HEK293T (cell line): ENCODE measurements at regions not wholly inside any gene's neighbourhood (a gene's known extent, or its start where the extent isn't known, plus 50 kb on each side); places are given as distances from the start of the nearest gene placed in this dataset.

ENCODE experiments used
- CTCF ChIA-PET: fragments of 350-600 bp; formaldehyde crosslinking; extraction: SDS; loops from one replicate; lab custom pipeline; 2021; ENCODE audit warnings: antibody characterized with exemption, inconsistent platforms; lab: Yijun Ruan, JAX
- POLR2A ChIA-PET: fragments of 350-600 bp; formaldehyde crosslinking; extraction: SDS; loops from one replicate; lab custom pipeline; 2020; ENCODE audit warnings: antibody characterized with exemption, inconsistent platforms; lab: Yijun Ruan, JAX
- DNase-seq: peaks from one replicate; pipeline ENCODE4 v3.0.0; 2012; ENCODE audit warnings: mixed read lengths; ENCODE audit errors: extremely low spot score
- ARNT ChIP-seq: fragments of 450-650 bp; IDR thresholded peaks from 2 replicates; pipeline ENCODE4 v1.6.1; 2017; ENCODE audit warnings: mild to moderate bottlenecking
- BHLHE40 ChIP-seq: fragments of 450-650 bp; IDR thresholded peaks from 2 replicates; pipeline ENCODE4 v1.6.1; 2016; ENCODE audit warnings: mild to moderate bottlenecking, moderate library complexity, borderline replicate concordance
- CTBP1 ChIP-seq: fragments of 450-650 bp; IDR thresholded peaks from 2 replicates; pipeline ENCODE4 v1.6.1; 2016; ENCODE audit warnings: borderline replicate concordance
- ELF4 ChIP-seq: fragments of 450-650 bp; IDR thresholded peaks from 2 replicates; pipeline ENCODE4 v1.6.1; 2017; ENCODE audit warnings: antibody characterized with exemption
- FOXA1 ChIP-seq: fragments of 450-650 bp; IDR thresholded peaks from 2 replicates; pipeline ENCODE4 v1.6.1; 2016; ENCODE audit warnings: mild to moderate bottlenecking
- FOXK2 ChIP-seq: fragments of 450-650 bp; IDR thresholded peaks from 2 replicates; pipeline ENCODE4 v1.6.1; 2016; ENCODE audit warnings: mild to moderate bottlenecking
- FOXM1 ChIP-seq: fragments of 450-650 bp; IDR thresholded peaks from 2 replicates; pipeline ENCODE4 v1.6.1; 2017; ENCODE audit warnings: mild to moderate bottlenecking, borderline replicate concordance
- HDGF ChIP-seq: fragments of 450-650 bp; IDR thresholded peaks from 2 replicates; pipeline ENCODE4 v1.6.1; 2017; ENCODE audit warnings: antibody characterized with exemption, borderline replicate concordance
- L3MBTL2 ChIP-seq: fragments of 450-650 bp; conservative IDR thresholded peaks from 2 replicates; pipeline ENCODE4 v1.6.1; 2016; ENCODE audit warnings: mild to moderate bottlenecking
- LEF1 ChIP-seq: fragments of 450-650 bp; IDR thresholded peaks from 2 replicates; pipeline ENCODE4 v1.6.1; 2017; ENCODE audit warnings: mild to moderate bottlenecking, borderline replicate concordance
- NFRKB ChIP-seq: fragments of 450-650 bp; IDR thresholded peaks from 2 replicates; pipeline ENCODE4 v1.6.1; 2016; ENCODE audit warnings: mild to moderate bottlenecking, moderate library complexity
- SP1 ChIP-seq: fragments of 450-650 bp; IDR thresholded peaks from 2 replicates; pipeline ENCODE4 v1.6.1; 2017
- SUZ12 ChIP-seq: fragments of 450-650 bp; IDR thresholded peaks from 2 replicates; pipeline ENCODE4 v1.6.1; 2016; ENCODE audit warnings: mild to moderate bottlenecking
- TARDBP ChIP-seq: fragments of 450-650 bp; IDR thresholded peaks from 2 replicates; pipeline ENCODE4 v1.6.1; 2016
- ZNF384 ChIP-seq: fragments of 450-650 bp; IDR thresholded peaks from 2 replicates; pipeline ENCODE4 v1.6.1; 2016
- TF ChIP-seq, protein P1 (sequence below): fragments of 450-650 bp; IDR thresholded peaks from 2 replicates; pipeline ENCODE4 v1.6.1; 2016

DNA sequence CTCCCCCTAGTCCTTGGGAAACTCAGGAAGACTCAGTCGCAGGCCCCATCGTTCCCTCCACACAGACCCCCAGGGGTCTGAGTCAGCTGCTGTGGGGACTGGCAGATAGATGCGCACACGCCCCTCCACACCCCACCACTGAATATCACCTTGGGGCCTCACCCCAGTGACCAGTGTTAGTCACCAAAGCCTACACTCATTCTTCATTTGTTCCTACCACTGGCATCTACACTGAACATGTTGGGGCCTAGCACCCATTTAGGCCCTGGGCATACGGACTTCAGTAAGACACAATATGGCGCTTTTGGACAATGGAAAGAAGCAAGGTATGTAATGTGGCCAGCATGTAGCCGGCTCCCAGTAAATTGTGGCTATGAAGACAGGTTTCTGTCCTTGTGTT lies 154.1 kb upstream of the PJA1 start:
- no peak for DNase-seq
- CTCF ChIA-PET, result no interaction called here
- POLR2A ChIA-PET, result no interaction called here
- TF ChIP-seq HDGF (no peak), NFRKB (no peak), CTBP1 (no peak), SP1 (no peak), ZNF384 (no peak), LEF1 (no peak), TARDBP (no peak), SUZ12 (no peak), BHLHE40 (no peak), L3MBTL2 (no peak), FOXA1 (no peak)
- TF ChIP-seq, protein P1, sequence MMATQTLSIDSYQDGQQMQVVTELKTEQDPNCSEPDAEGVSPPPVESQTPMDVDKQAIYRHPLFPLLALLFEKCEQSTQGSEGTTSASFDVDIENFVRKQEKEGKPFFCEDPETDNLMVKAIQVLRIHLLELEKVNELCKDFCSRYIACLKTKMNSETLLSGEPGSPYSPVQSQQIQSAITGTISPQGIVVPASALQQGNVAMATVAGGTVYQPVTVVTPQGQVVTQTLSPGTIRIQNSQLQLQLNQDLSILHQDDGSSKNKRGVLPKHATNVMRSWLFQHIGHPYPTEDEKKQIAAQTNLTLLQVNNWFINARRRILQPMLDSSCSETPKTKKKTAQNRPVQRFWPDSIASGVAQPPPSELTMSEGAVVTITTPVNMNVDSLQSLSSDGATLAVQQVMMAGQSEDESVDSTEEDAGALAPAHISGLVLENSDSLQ, result no peak

DNA sequence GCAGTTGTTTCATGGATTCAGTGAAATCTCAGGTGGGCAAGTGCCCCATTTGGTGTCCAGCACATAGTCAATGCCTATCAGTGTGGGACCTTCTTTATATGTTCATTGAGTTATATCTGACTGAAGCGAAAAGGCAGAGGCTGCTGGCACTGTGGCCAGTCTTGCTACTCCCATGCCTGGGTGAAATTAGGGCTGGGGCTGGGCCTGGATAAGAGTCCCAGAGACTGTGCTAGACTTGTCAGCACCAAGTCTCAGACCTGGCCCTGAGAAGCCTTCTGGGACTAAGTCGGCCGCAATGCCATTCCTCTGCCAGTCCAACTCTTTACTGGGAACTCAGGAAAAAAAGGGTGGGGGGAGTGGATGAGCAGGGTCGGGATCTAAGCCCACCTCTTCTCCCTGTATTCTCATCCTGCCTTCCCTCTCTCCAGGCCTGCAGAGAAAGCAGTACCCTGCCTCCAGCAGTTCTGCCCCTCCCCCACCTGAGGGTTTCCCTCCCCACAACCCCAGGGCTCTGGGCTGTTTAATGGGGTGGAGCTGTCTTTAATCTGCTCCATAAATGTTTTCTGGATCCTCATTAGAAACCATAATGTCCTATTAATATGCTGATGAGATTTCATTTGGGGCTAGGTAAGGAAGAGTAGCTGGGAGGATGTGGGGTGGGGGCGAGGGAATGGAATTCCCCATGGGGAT lies 153.5 kb upstream of the PJA1 start:
- CTCF ChIA-PET, result no interaction called here
- POLR2A ChIA-PET, result no interaction called here
- TF ChIP-seq HDGF (no peak), FOXM1 (no peak), BHLHE40 (no peak), FOXK2 (no peak), FOXA1 (no peak), NFRKB (no peak), TARDBP (no peak), ZNF384 (no peak), L3MBTL2 (no peak), SUZ12 (no peak), ARNT (no peak), LEF1 (no peak), CTBP1 (no peak)
- TF ChIP-seq, protein P1, result no peak
- DNase-seq, result no peak

DNA sequence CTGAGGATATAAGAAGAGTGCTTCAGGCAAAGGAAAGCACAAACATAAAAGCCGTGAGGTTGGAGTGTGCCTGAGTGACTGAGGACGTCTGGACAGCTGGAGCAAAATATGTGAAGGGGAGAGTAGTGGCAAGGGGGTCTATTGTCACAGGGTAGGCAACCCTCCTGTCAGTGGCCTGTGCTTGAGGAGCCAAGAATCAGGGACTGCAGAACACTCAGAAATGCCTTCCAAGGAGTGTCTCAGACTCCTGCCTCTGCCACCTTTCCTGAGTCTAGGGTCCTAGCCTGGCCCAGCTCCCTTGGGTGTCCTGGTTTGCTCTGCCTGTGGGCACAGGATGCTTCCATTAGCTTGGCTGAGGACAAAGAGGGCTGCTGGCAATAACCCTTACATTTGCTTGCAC lies 152.5 kb upstream of the PJA1 start:
- POLR2A ChIA-PET, result no interaction called here
- TF ChIP-seq NFRKB (no peak), L3MBTL2 (no peak), ARNT (no peak), SUZ12 (no peak), ZNF384 (no peak), FOXK2 (no peak), BHLHE40 (no peak), LEF1 (no peak), TARDBP (no peak), FOXA1 (no peak), HDGF (no peak)
- TF ChIP-seq, protein P1, result no peak
- no peak for DNase-seq
- CTCF ChIA-PET, result no interaction called here

DNA sequence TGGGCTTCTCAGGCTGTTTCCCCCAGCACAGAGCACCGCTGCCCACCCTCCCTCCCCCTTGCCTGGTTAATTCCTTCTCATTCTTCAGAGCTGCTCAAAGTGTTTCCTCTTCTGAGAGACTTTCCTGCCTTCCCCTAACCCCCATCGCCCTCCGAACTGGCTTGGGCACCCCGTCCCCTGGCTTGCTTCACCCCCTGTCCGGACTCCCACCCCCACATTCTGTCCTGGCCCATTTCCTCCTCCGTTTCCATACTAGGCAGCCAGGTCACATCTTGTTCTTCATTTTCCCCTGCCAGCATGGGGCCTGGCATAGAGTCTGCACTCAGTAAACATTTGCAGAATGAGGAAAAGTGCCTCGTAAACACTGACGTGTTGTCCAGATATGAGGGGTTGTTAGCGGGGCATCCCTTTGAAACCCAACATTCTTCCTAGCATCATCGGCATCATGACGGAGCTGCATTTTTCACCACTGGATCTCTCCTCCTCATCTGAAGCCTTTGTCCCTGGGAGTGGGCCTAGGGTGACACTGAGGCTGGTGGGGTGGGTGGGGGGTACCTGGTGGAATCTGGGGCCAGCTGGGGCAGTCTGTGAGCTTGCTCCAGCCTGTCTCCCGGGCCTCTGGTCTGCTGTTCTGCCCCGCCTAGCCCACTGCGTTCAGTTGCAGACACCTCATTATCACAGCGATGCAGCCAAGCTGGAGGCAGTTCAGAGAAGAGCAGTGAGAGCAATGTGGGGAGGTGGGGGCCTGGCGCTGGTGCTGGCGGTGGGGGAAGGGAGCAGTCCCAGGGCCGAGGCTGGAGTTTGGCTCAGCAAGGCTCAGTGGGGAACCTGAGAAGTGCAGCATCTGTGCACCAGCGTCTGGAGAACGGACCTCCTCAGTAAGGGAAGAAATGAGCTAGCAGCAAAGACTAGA lies 149.4 kb upstream of the PJA1 start:
- POLR2A ChIA-PET, result interaction anchor here (0.9 to 2.5 kb wide), 5 partner anchors 11 to 231 kb away, joined by 3 to 9 read pairs (median 5); no protein-coding TSS in a partner anchor
- DNase-seq, result no peak
- no peak for TF ChIP-seq NFRKB
- no peak for TF ChIP-seq FOXK2
- TF ChIP-seq CTBP1, result no peak
- no peak for TF ChIP-seq TARDBP
- TF ChIP-seq, protein P1, result no peak
- no peak for TF ChIP-seq HDGF
- no peak for TF ChIP-seq SP1
- no peak for TF ChIP-seq SUZ12
- TF ChIP-seq ELF4, result no peak
- no peak for TF ChIP-seq LEF1
- no peak for TF ChIP-seq ARNT
- TF ChIP-seq FOXM1, result no peak
- no peak for TF ChIP-seq L3MBTL2
- TF ChIP-seq BHLHE40, result no peak
- no peak for TF ChIP-seq FOXA1
- CTCF ChIA-PET, result interaction anchor here (0.6 kb wide), 1 partner anchor 25 kb away, joined by 4 read pairs; no protein-coding TSS in a partner anchor

DNA sequence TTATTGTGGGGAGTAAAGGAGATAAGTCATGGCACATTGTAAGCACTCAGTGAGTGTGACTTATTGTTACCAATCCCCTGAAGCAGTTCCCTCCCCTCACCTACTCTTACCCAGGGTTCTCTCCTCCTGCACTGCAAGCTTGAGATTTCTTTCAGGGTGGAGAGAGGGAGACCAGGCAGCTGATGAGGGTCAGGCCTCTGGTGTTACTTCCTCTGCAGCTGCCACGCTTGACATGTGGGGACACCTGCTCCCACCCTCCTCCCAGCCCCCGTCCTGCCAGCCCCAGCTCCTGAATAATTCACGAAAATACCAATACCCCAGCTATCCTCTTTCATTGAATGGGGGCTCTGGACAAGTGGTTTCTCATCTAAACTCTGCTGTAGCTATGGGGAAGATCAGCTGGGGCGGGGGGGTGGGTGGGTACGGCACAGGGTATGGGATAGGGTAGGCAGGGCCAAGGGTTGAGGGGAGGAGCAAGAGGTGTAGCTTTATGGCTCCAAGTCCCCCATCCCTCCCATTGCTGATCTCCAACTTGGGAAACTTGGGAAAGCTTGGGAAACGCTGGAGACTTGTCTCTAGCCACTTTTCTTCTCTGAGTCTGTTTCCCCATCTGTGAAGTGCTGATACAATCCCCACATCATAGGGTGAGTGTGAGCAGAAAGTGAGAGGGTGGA lies 148.5 kb upstream of the PJA1 start:
- TF ChIP-seq FOXK2, result no peak
- TF ChIP-seq LEF1, result no peak
- TF ChIP-seq, protein P1, result no peak
- TF ChIP-seq FOXM1, result no peak
- no peak for TF ChIP-seq L3MBTL2
- no peak for TF ChIP-seq NFRKB
- no peak for TF ChIP-seq SUZ12
- TF ChIP-seq BHLHE40, result no peak
- TF ChIP-seq CTBP1, result no peak
- TF ChIP-seq FOXA1, result no peak
- no peak for TF ChIP-seq ARNT
- no peak for TF ChIP-seq ZNF384
- TF ChIP-seq SP1, result no peak
- no peak for TF ChIP-seq TARDBP
- TF ChIP-seq ELF4, result no peak
- TF ChIP-seq HDGF, result no peak
- no peak for DNase-seq
- ChIA-PET CTCF (no interaction called here), POLR2A (interaction anchor here (1.1 to 2.5 kb wide), 4 partner anchors 10 to 230 kb away, joined by 3 to 9 read pairs (median 5); no protein-coding TSS in a partner anchor)
